Heart left ventricle (tissue), 13 donors: ENCODE measurements at regions not wholly inside any gene's neighbourhood (a gene's known extent, or its start where the extent isn't known, plus 50 kb on each side); places are given as distances from the start of the nearest gene placed in this dataset.

Source experiments
- POLR2A ChIP-seq, 2 donors: fragments of 450-650 bp; IDR thresholded peaks; one replicate each; pipeline ENCODE4 v1.6.1; 2017; ENCODE audit warnings: antibody characterized with exemption in 2 of 2, mild to moderate bottlenecking in 2 of 2, moderate library complexity in 2 of 2
- TF ChIP-seq, protein P1 (sequence below), 12 donors: fragments of 200-600 bp; sonication (generic) in 4 of 12; IDR thresholded peaks; one replicate each; pipeline versions ENCODE4 v1.5.0 to v1.8.0; 2018 to 2022; ENCODE audit warnings: antibody characterized with exemption in 12 of 12, mild to moderate bottlenecking in 5 of 12
- donor health status: ischemic (EF 13 %, LVEDD 7.1; RV severe dilation, severe dysfunction).
- donor health status: DM: no; HTN: yes; CAD: no.
- donor health status: DM: no; HTN: no; CAD: no.
- donor health status: ischemic (EF 25% LVEDD 6.9; RV normal size, moderate dysfunction).
- donor health status: ischemic (EF 25% LVEDD 5.7; RV mildly dilated, moderate dysfunction).
- donor health status: ischemic (EF 35%, LVEDD 5.7; RV mildly dilated, moderate dysfunction).
- donor health status: nonischemic (EF 11% LVEDD 7.7; RV severe dilation, severe dysfunction).
- donor health status: DM: yes; HTN: yes; CAD: no.
- donor health status: PGD.
- donor health status: ischemic (EF 29% LVEDD 5.4; RV normal size, mild dysfunction).
- donor health status: nonischemic (EF 23%, LVEDD 6.1; RV moderate dilation, normal function).

DNA sequence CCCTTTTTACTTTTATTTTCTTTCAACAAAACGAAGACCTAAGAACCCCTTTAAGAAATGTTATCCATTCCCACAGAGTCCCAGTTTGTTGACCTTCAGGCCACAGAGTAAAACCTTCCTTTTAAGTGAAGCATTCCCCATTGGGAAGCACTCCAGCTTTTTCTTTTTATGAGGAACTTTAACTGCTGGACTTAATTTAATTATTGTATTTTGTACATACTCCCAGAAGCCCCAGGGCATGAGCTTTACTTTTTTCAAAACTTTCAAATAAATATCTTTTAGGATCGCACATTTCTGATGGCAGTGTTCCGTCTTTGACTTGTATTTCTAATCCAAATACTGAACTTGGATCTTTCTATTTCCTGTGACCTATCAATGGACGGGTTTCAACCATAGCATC lies 68.9 kb downstream of the ZIC5 start:
- TF ChIP-seq, protein P1, sequence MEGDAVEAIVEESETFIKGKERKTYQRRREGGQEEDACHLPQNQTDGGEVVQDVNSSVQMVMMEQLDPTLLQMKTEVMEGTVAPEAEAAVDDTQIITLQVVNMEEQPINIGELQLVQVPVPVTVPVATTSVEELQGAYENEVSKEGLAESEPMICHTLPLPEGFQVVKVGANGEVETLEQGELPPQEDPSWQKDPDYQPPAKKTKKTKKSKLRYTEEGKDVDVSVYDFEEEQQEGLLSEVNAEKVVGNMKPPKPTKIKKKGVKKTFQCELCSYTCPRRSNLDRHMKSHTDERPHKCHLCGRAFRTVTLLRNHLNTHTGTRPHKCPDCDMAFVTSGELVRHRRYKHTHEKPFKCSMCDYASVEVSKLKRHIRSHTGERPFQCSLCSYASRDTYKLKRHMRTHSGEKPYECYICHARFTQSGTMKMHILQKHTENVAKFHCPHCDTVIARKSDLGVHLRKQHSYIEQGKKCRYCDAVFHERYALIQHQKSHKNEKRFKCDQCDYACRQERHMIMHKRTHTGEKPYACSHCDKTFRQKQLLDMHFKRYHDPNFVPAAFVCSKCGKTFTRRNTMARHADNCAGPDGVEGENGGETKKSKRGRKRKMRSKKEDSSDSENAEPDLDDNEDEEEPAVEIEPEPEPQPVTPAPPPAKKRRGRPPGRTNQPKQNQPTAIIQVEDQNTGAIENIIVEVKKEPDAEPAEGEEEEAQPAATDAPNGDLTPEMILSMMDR (IDR thresholded peaks at IDR 0.05), result no peak
- no peak for TF ChIP-seq POLR2A (IDR thresholded peaks at IDR 0.05)
